Activated T-cell treated with anti-CD3 and anti-CD28 coated beads, Interleukin-2, amount 50 U/mL, for 72 hours (primary cell): ENCODE measurements at regions not wholly inside any gene's neighbourhood (a gene's known extent, or its start where the extent isn't known, plus 50 kb on each side); places are given as distances from the start of the nearest gene placed in this dataset.

Experiments used
- ATAC-seq, 2 donors: fragments of 150-1000 bp; cut with Tn5 transposase; replicated peaks in 1 of 2; 2 replicates each; pipeline ENCODE4 v1.10.0; 2021; ENCODE audit warnings: moderate library complexity in 2 of 2, mild to moderate bottlenecking in 1 of 2
- DNase-seq, 2 donors: peaks; one replicate each; pipeline ENCODE4 v3.0.0; 2021 to 2022; ENCODE audit warnings: mixed read lengths in 1 of 2
- H3K27ac Mint-ChIP-seq: one replicate; pipeline ENCODE4 v1.8.0; 2022; ENCODE audit warnings: mild to moderate bottlenecking, moderate library complexity, mixed read lengths
- H3K27me3 Mint-ChIP-seq: one replicate; pipeline ENCODE4 v1.8.0; 2022; ENCODE audit warnings: low read depth, mixed read lengths
- H3K36me3 Mint-ChIP-seq, 2 donors: one replicate each; pipeline ENCODE4 v1.8.0; 2022; ENCODE audit warnings: mixed read lengths in 2 of 2, mild to moderate bottlenecking in 1 of 2; ENCODE audit not compliant: insufficient read depth in 2 of 2
- H3K4me1 Mint-ChIP-seq: one replicate; pipeline ENCODE4 v1.8.0; 2022; ENCODE audit warnings: low read depth, mixed read lengths
- H3K4me3 Mint-ChIP-seq, 2 donors: one replicate each; pipeline ENCODE4 v1.8.0; 2022; ENCODE audit warnings: mild to moderate bottlenecking in 2 of 2, mixed read lengths in 2 of 2, moderate library complexity in 2 of 2
- H3K9me3 Mint-ChIP-seq, 2 donors: one replicate each; pipeline ENCODE4 v1.8.0; 2022; ENCODE audit warnings: mixed read lengths in 2 of 2

- Mint-ChIP-seq H3K27ac (no peak overlapping the region), H3K9me3 (no peaks in the 10 kb centered on the region), H3K4me1 (no peaks in the 10 kb centered on the region), H3K36me3 (no peaks in the 10 kb centered on the region), H3K27me3 (peaks cover 30% of the 10 kb centered on the region), H3K4me3 (no peak overlapping the region)
- ATAC-seq (no peak), DNase-seq (no peak)
Observed at GRCh38 chr5:58276431-58276830, 183.5 kb downstream of the PLK2 start.

GRCh38 chr5:58275516-58275915 lies 184.4 kb downstream of the PLK2 start:
- Mint-ChIP-seq H3K4me1 (no peaks in the 10 kb centered on the region), H3K27ac (no peak overlapping the region), H3K36me3 (no peaks in the 10 kb centered on the region), H3K4me3 (no peak overlapping the region), H3K27me3 (peaks cover 25% of the 10 kb centered on the region), H3K9me3 (no peaks in the 10 kb centered on the region)
- no peak for ATAC-seq
- no peak for DNase-seq

GRCh38 chr5:58274191-58274590 lies 185.7 kb downstream of the PLK2 start:
- H3K27ac Mint-ChIP-seq: no peak overlapping the region
- DNase-seq: no peak
- no peak overlapping the region for H3K4me3 Mint-ChIP-seq
- H3K9me3 Mint-ChIP-seq: no peaks in the 10 kb centered on the region
- peaks cover 26% of the 10 kb centered on the region for H3K27me3 Mint-ChIP-seq
- no peaks in the 10 kb centered on the region for H3K36me3 Mint-ChIP-seq
- H3K4me1 Mint-ChIP-seq: no peaks in the 10 kb centered on the region
- no peak for ATAC-seq

GRCh38 chr5:58273711-58274110 lies 186.2 kb downstream of the PLK2 start:
- no peak for ATAC-seq
- no peak for DNase-seq
- no peaks in the 10 kb centered on the region for H3K4me1 Mint-ChIP-seq
- no peak overlapping the region for H3K27ac Mint-ChIP-seq
- H3K27me3 Mint-ChIP-seq: peaks cover 31% of the 10 kb centered on the region
- no peak overlapping the region for H3K4me3 Mint-ChIP-seq
- H3K36me3 Mint-ChIP-seq: no peaks in the 10 kb centered on the region
- no peaks in the 10 kb centered on the region for H3K9me3 Mint-ChIP-seq

- Mint-ChIP-seq H3K27ac (no peak overlapping the region), H3K4me1 (no peaks in the 10 kb centered on the region), H3K4me3 (no peak overlapping the region), H3K36me3 (no peaks in the 10 kb centered on the region), H3K9me3 (no peaks in the 10 kb centered on the region), H3K27me3 (peaks cover 23% of the 10 kb centered on the region)
- no peak for DNase-seq
- no peak for ATAC-seq
Observed at GRCh38 chr5:58268268-58268667, 191.6 kb downstream of the PLK2 start.

GRCh38 chr5:58266402-58266801 lies 193.5 kb downstream of the PLK2 start:
- Mint-ChIP-seq H3K27me3 (peaks cover 16% of the 10 kb centered on the region), H3K4me3 (no peak overlapping the region), H3K4me1 (no peaks in the 10 kb centered on the region), H3K36me3 (no peaks in the 10 kb centered on the region), H3K27ac (no peak overlapping the region), H3K9me3 (no peaks in the 10 kb centered on the region)
- DNase-seq (no peak), ATAC-seq (no peak)

- DNase-seq (no peak), ATAC-seq (no peak)
- H3K9me3 Mint-ChIP-seq: no peaks in the 10 kb centered on the region
- H3K4me3 Mint-ChIP-seq: no peak overlapping the region
- H3K36me3 Mint-ChIP-seq: no peaks in the 10 kb centered on the region
- peaks cover 16% of the 10 kb centered on the region for H3K27me3 Mint-ChIP-seq
- H3K4me1 Mint-ChIP-seq: no peaks in the 10 kb centered on the region
- no peak overlapping the region for H3K27ac Mint-ChIP-seq
Observed at GRCh38 chr5:58265246-58265930, 194.5 kb downstream of the PLK2 start.

- no peak overlapping the region for H3K4me3 Mint-ChIP-seq
- no peaks in the 10 kb centered on the region for H3K36me3 Mint-ChIP-seq
- peaks cover 15% of the 10 kb centered on the region for H3K27me3 Mint-ChIP-seq
- H3K4me1 Mint-ChIP-seq: no peaks in the 10 kb centered on the region
- no peak for ATAC-seq
- no peak for DNase-seq
- H3K9me3 Mint-ChIP-seq: no peaks in the 10 kb centered on the region
- H3K27ac Mint-ChIP-seq: no peak overlapping the region
Observed at GRCh38 chr5:58264276-58264675, 195.6 kb downstream of the PLK2 start.

- no peaks in the 10 kb centered on the region for H3K4me1 Mint-ChIP-seq
- H3K4me3 Mint-ChIP-seq: no peak overlapping the region
- H3K27ac Mint-ChIP-seq: no peak overlapping the region
- no peak for ATAC-seq
- H3K36me3 Mint-ChIP-seq: no peaks in the 10 kb centered on the region
- H3K27me3 Mint-ChIP-seq: peaks cover 6% of the 10 kb centered on the region
- H3K9me3 Mint-ChIP-seq: no peaks in the 10 kb centered on the region
- no peak for DNase-seq
Observed at GRCh38 chr5:58263296-58263695, 196.6 kb downstream of the PLK2 start.

- H3K27ac Mint-ChIP-seq: no peak overlapping the region
- no peaks in the 10 kb centered on the region for H3K27me3 Mint-ChIP-seq
- no peaks in the 10 kb centered on the region for H3K4me1 Mint-ChIP-seq
- no peaks in the 10 kb centered on the region for H3K36me3 Mint-ChIP-seq
- H3K9me3 Mint-ChIP-seq: no peaks in the 10 kb centered on the region
- DNase-seq: no peak
- H3K4me3 Mint-ChIP-seq: no peak overlapping the region
- ATAC-seq: no peak
Observed at GRCh38 chr5:58262226-58262625, 197.7 kb downstream of the PLK2 start.

GRCh38 chr5:58261605-58262004 lies 198.3 kb downstream of the PLK2 start:
- Mint-ChIP-seq H3K4me3 (no peak overlapping the region), H3K27me3 (no peaks in the 10 kb centered on the region), H3K36me3 (no peaks in the 10 kb centered on the region), H3K27ac (no peak overlapping the region), H3K4me1 (no peaks in the 10 kb centered on the region), H3K9me3 (no peaks in the 10 kb centered on the region)
- ATAC-seq (no peak), DNase-seq (no peak)

GRCh38 chr5:58260243-58260642 lies 199.6 kb downstream of the PLK2 start:
- H3K4me1 Mint-ChIP-seq: no peaks in the 10 kb centered on the region
- H3K36me3 Mint-ChIP-seq: no peaks in the 10 kb centered on the region
- no peak overlapping the region for H3K4me3 Mint-ChIP-seq
- H3K27ac Mint-ChIP-seq: no peak overlapping the region
- DNase-seq (no peak), ATAC-seq (no peak)
- no peaks in the 10 kb centered on the region for H3K9me3 Mint-ChIP-seq
- no peaks in the 10 kb centered on the region for H3K27me3 Mint-ChIP-seq

GRCh38 chr5:58259685-58260152 lies 200.2 kb downstream of the PLK2 start:
- H3K9me3 Mint-ChIP-seq: no peaks in the 10 kb centered on the region

GRCh38 chr5:58258984-58259684 lies 200.8 kb downstream of the PLK2 start:
- DNase-seq: no peak
- no peaks in the 10 kb centered on the region for H3K4me1 Mint-ChIP-seq
- no peak for ATAC-seq
- H3K27me3 Mint-ChIP-seq: peaks cover 4% of the 10 kb centered on the region
- no peak overlapping the region for H3K27ac Mint-ChIP-seq
- H3K36me3 Mint-ChIP-seq: no peaks in the 10 kb centered on the region
- H3K9me3 Mint-ChIP-seq: no peaks in the 10 kb centered on the region
- H3K4me3 Mint-ChIP-seq: no peak overlapping the region

More at GRCh38 chr5:58259685-58260152, 200.2 kb downstream of the PLK2 start:
- no peak for DNase-seq
- H3K27ac Mint-ChIP-seq: no peak overlapping the region
- ATAC-seq: no peak
- H3K36me3 Mint-ChIP-seq: no peaks in the 10 kb centered on the region
- no peaks in the 10 kb centered on the region for H3K4me1 Mint-ChIP-seq
- H3K27me3 Mint-ChIP-seq: no peaks in the 10 kb centered on the region
- no peak overlapping the region for H3K4me3 Mint-ChIP-seq
